HCT116 (cell line): ENCODE measurements at regions not wholly inside any gene's neighbourhood (a gene's known extent, or its start where the extent isn't known, plus 50 kb on each side); places are given as distances from the start of the nearest gene placed in this dataset.
"Not testable (repeated sequence)": the region's sequence is repeated elsewhere in the genome, so short reads cannot be mapped to it uniquely, and the experiment has no call there.

Experiments used
- ATAC-seq: fragments of 200-7000 bp; cut with Tn5 transposase; 2 replicates; pipeline ENCODE4 v1.9.1; 2020; ENCODE audit warnings: mild to moderate bottlenecking, moderate library complexity
- BruUV-seq: library from RNA; stranded (reverse); fragments of 400-500 nt; replicated peaks from 2 replicates; lab custom pipeline; 2021; lab: Mats Ljungman, UMichigan
- CTCF ChIA-PET: fragments of 300-600 bp; sonication (Branson Sonifier 250); formaldehyde crosslinking; loops from one replicate; lab custom pipeline; 2021; ENCODE audit warnings: antibody characterized with exemption; lab: Charles Lee
- POLR2A ChIA-PET: fragments of 300-600, 350-600 bp; sonication (Branson Sonifier 250); formaldehyde crosslinking; loops from one replicate; lab custom pipeline; 2021; ENCODE audit warnings: antibody characterized with exemption; lab: Charles Lee
- RAD21 ChIA-PET, 2 experiments: fragments of 300-600 bp; sonication (Branson Sonifier 250); formaldehyde crosslinking; loops; one replicate each; lab custom pipeline; 2023; ENCODE audit warnings: low total read pairs in 2 of 2; ENCODE audit not compliant: uncharacterized antibody in 2 of 2, unreplicated experiment in 2 of 2, low non-redundant PET in 1 of 2; lab: Charles Lee
- DNase-seq: peaks from one replicate; pipeline ENCODE4 v3.0.0-alpha.2; 2010; ENCODE audit warnings: low read depth, low spot score
- H2AFZ ChIP-seq: fragments of 200-600 bp; shearing (Covaris generic), sonication (generic); 2 replicates; pipeline ENCODE4 v1.6.1; 2017; ENCODE audit warnings: low read depth, mixed run types, mixed read lengths, antibody characterized with exemption, low read length; ENCODE audit not compliant: poor library complexity, severe bottlenecking
- H3K27ac ChIP-seq: 2 replicates; pipeline ENCODE4 v1.5.1; 2012; ENCODE audit warnings: low read depth, low read length
- H3K27me3 ChIP-seq: fragments of 200-600 bp; sonication (generic); 2 replicates; pipeline ENCODE4 v1.6.1; 2016; ENCODE audit warnings: mixed run types, low read length, mixed read lengths; ENCODE audit not compliant: insufficient read depth
- H3K36me3 ChIP-seq, 2 experiments: fragments of 200-500 bp in 1 of 2; fragments of 200-600 bp in 1 of 2; sonication (Bioruptor generic) in 1 of 2; sonication (generic) in 1 of 2; 2 replicates each; pipeline versions ENCODE4 v1.5.1 to v1.6.1; 2014 to 2016; ENCODE audit warnings: low read length in 2 of 2, inconsistent platforms in 1 of 2, mixed read lengths in 1 of 2, mixed run types in 1 of 2; ENCODE audit not compliant: insufficient read depth in 2 of 2, control insufficient read depth in 1 of 2
- H3K4me1 ChIP-seq, 2 experiments: fragments of 200-600 bp in 1 of 2; sonication (generic) in 1 of 2; 2 replicates each; pipeline versions ENCODE4 v1.5.1 to v1.6.1; 2012 to 2017; ENCODE audit warnings: low read length in 2 of 2, inconsistent platforms in 1 of 2, mild to moderate bottlenecking in 1 of 2, mixed read lengths in 1 of 2, mixed run types in 1 of 2, moderate library complexity in 1 of 2; ENCODE audit not compliant: insufficient read depth in 2 of 2, control insufficient read depth in 1 of 2
- H3K4me2 ChIP-seq: fragments of 200-600 bp; sonication (generic); 2 replicates; pipeline ENCODE4 v1.6.1; 2017; ENCODE audit warnings: mixed run types, low read length, mixed read lengths
- H3K4me3 ChIP-seq, 2 experiments: fragments of 200-600 bp in 1 of 2; sonication (generic) in 1 of 2; replicated peaks in 1 of 2; 2 replicates each; pipeline ENCODE4 v1.5.1; 2011 to 2016; ENCODE audit warnings: low read length in 2 of 2, control low read depth in 1 of 2, low read depth in 1 of 2, mild to moderate bottlenecking in 1 of 2, mixed read lengths in 1 of 2, mixed run types in 1 of 2
- H3K79me2 ChIP-seq: fragments of 200-600 bp; sonication (generic); 2 replicates; pipeline ENCODE4 v1.6.1; 2017; ENCODE audit warnings: mild to moderate bottlenecking, mixed run types, low read length, moderate library complexity, mixed read lengths; ENCODE audit not compliant: insufficient read depth
- H3K9ac ChIP-seq: fragments of 200-600 bp; sonication (generic); 2 replicates; pipeline ENCODE4 v1.6.1; 2016; ENCODE audit warnings: low read length, mixed read lengths
- H3K9me2 ChIP-seq: fragments of 200-600 bp; sonication (generic), shearing (Covaris generic); 2 replicates; pipeline ENCODE4 v1.6.1; 2017; ENCODE audit warnings: mixed run types, mild to moderate bottlenecking, moderate library complexity; ENCODE audit not compliant: insufficient read depth
- H3K9me3 ChIP-seq, 2 experiments: fragments of 200-500 bp in 1 of 2; fragments of 200-600 bp in 1 of 2; sonication (Bioruptor generic) in 1 of 2; sonication (generic) in 1 of 2; 2 replicates each; pipeline ENCODE4 v1.6.1; 2014 to 2017; ENCODE audit warnings: low read length in 2 of 2, mixed read lengths in 2 of 2, inconsistent platforms in 1 of 2, low read depth in 1 of 2, mild to moderate bottlenecking in 1 of 2, mixed run types in 1 of 2, moderate library complexity in 1 of 2; ENCODE audit not compliant: control insufficient read depth in 1 of 2, insufficient read depth in 1 of 2
- H4K20me1 ChIP-seq: fragments of 200-600 bp; sonication (generic), shearing (Covaris generic); 2 replicates; pipeline ENCODE4 v1.6.1; 2017; ENCODE audit warnings: mixed run types, mild to moderate bottlenecking, moderate library complexity; ENCODE audit not compliant: insufficient read depth
- CEBPB ChIP-seq: IDR thresholded peaks from 2 replicates; pipeline ENCODE4 v1.6.1; 2012; ENCODE audit warnings: low read depth
- CTCF ChIP-seq, 3 experiments: fragments of 200-600 bp in 1 of 3; sonication (generic) in 1 of 3; IDR thresholded peaks in 2 of 3; conservative IDR thresholded peaks in 1 of 3; 2 replicates each; pipeline ENCODE4 v1.5.1; 2012 to 2017; ENCODE audit warnings: low read depth in 2 of 3, low read length in 2 of 3, antibody characterized with exemption in 1 of 3, borderline replicate concordance in 1 of 3, control low read depth in 1 of 3, mild to moderate bottlenecking in 1 of 3, mixed read lengths in 1 of 3, mixed run types in 1 of 3, moderate library complexity in 1 of 3; ENCODE audit not compliant: insufficient read depth in 1 of 3
- EGR1 ChIP-seq: IDR thresholded peaks from 2 replicates; pipeline ENCODE4 v1.6.1; 2012; ENCODE audit warnings: low read depth
- FOSL1 ChIP-seq: IDR thresholded peaks from 2 replicates; pipeline ENCODE4 v1.6.1; 2012; ENCODE audit warnings: low read depth
- JUND ChIP-seq: IDR thresholded peaks from 2 replicates; pipeline ENCODE4 v1.6.1; 2012
- MAX ChIP-seq: IDR thresholded peaks from 2 replicates; pipeline ENCODE4 v1.6.1; 2012
- POLR2A ChIP-seq: IDR thresholded peaks from 2 replicates; pipeline ENCODE4 v1.7.0; 2011; ENCODE audit warnings: borderline replicate concordance; ENCODE audit not compliant: insufficient read depth, insufficient read length; ENCODE audit errors: extremely low read depth
- RAD21 ChIP-seq: IDR thresholded peaks from 2 replicates; pipeline ENCODE4 v1.6.1; 2012; ENCODE audit warnings: low read depth, mild to moderate bottlenecking
- REST ChIP-seq: IDR thresholded peaks from 2 replicates; pipeline ENCODE4 v1.6.1; 2012; ENCODE audit warnings: low read depth
- SIN3A ChIP-seq: IDR thresholded peaks from 2 replicates; pipeline ENCODE4 v1.6.1; 2012; ENCODE audit warnings: low read depth
- SRF ChIP-seq: IDR thresholded peaks from 2 replicates; pipeline ENCODE4 v1.6.1; 2012; ENCODE audit warnings: low read depth
- YY1 ChIP-seq: IDR thresholded peaks from 2 replicates; pipeline ENCODE4 v1.6.1; 2011; ENCODE audit warnings: low read length, low read depth, moderate library complexity, mild to moderate bottlenecking; ENCODE audit not compliant: insufficient replicate concordance; ENCODE audit errors: extremely low read depth
- ZBTB33 ChIP-seq: IDR thresholded peaks from 2 replicates; pipeline ENCODE4 v1.6.1; 2011; ENCODE audit warnings: mild to moderate bottlenecking, low read length, moderate library complexity; ENCODE audit not compliant: insufficient replicate concordance; ENCODE audit errors: extremely low read depth
- ZFX ChIP-seq: fragments of 450-650 bp; IDR thresholded peaks from 2 replicates; pipeline ENCODE4 v1.6.1; 2017
- ZNF274 ChIP-seq: fragments of 200-500 bp; sonication (Bioruptor generic); IDR thresholded peaks from 2 replicates; pipeline ENCODE4 v1.6.1; 2014; ENCODE audit warnings: mild to moderate bottlenecking, low read depth, low read length, inconsistent platforms
- intact Hi-C: fragments of 100-400 bp; cut with micrococcal nuclease; formaldehyde crosslinking; loops from 2 replicates; pipeline ENCODE4 v1.10.0; 2022

GRCh38 chr11:7869467-7869866, 61.6 kb downstream of the OR10A6 start:
- no peak overlapping the region for H3K27ac ChIP-seq
- DNase-seq (no peak), ATAC-seq (no peak)
- H3K9me2 ChIP-seq = no peaks in the 10 kb centered on the region
- intact Hi-C loops = no loop called here
- TF ChIP-seq EGR1 = no peak
- no peak for TF ChIP-seq ZNF274
- TF ChIP-seq ZFX = no peak
- no peak for TF ChIP-seq POLR2A
- no peak for TF ChIP-seq CEBPB
- TF ChIP-seq CTCF (IDR thresholded peaks at IDR 0.05 in 2 of 3, conservative IDR thresholded peaks at IDR 0.05 in 1 of 3; ENCODE audit: borderline replicate concordance in 1 of 3, insufficient read depth in 1 of 3, low read depth in 2 of 3, low read length in 2 of 3) = no peak
- no peak for TF ChIP-seq ZBTB33
- TF ChIP-seq YY1 = no peak
- TF ChIP-seq SRF = no peak
- TF ChIP-seq JUND = no peak
- no peak for TF ChIP-seq SIN3A
- no peak for TF ChIP-seq RAD21
- no peak for TF ChIP-seq FOSL1
- no peak for TF ChIP-seq MAX
- no peak for TF ChIP-seq REST
- H2AFZ ChIP-seq = no peak overlapping the region
- H3K9me3 ChIP-seq = no peaks in the 10 kb centered on the region
- no peaks in the 10 kb centered on the region for H3K27me3 ChIP-seq
- H3K4me2 ChIP-seq = no peak overlapping the region
- H3K79me2 ChIP-seq = no peaks in the 10 kb centered on the region
- H3K9ac ChIP-seq = no peak overlapping the region
- H3K36me3 ChIP-seq = no peaks in the 10 kb centered on the region
- no peak overlapping the region for H3K4me3 ChIP-seq
- no peaks in the 10 kb centered on the region for H3K4me1 ChIP-seq
- RAD21 ChIA-PET = no interaction called here
- CTCF ChIA-PET = no interaction called here
- BruUV-seq = no TSS peak
- H4K20me1 ChIP-seq = no peaks in the 10 kb centered on the region
- POLR2A ChIA-PET = no interaction called here

- CTCF ChIA-PET, DNase-seq, H3K4me3 ChIP-seq, H2AFZ ChIP-seq, H4K20me1 ChIP-seq, RAD21 ChIA-PET, POLR2A ChIA-PET, H3K79me2 ChIP-seq, H3K36me3 ChIP-seq, BruUV-seq, H3K9me2 ChIP-seq, H3K4me1 ChIP-seq, ATAC-seq, H3K27ac ChIP-seq, H3K4me2 ChIP-seq, H3K9ac ChIP-seq, intact Hi-C loops, H3K9me3 ChIP-seq: not testable (repeated sequence)
- H3K27me3 ChIP-seq = peaks cover 14% of the 10 kb centered on the region
Observed at GRCh38 chr11:7861292-7861691, 64.5 kb upstream of the OR5P2 start.
